ENCODE measurements at regions not wholly inside any gene's neighbourhood (a gene's known extent, or its start where the extent isn't known, plus 50 kb on each side); places are given as distances from the start of the nearest gene placed in this dataset.

GRCh38 chr4:127284236-127284635 lies 348.5 kb upstream of the INTU start:
- no peak for TF ChIP-seq PATZ1 (CRISPR knock-in tag; IDR thresholded peaks at IDR 0.05; ENCODE audit: borderline replicate concordance)
- TF ChIP-seq ARNTL (CRISPR knock-in tag; IDR thresholded peaks at IDR 0.05; ENCODE audit: borderline replicate concordance, low read depth): no peak
- TF ChIP-seq ZNF565 (CRISPR knock-in tag; conservative IDR thresholded peaks at IDR 0.05; ENCODE audit: low read depth): no peak
- TF ChIP-seq CREB5 (CRISPR knock-in tag; IDR thresholded peaks at IDR 0.05; ENCODE audit: low read depth): no peak
- no peak for TF ChIP-seq TCF4 (CRISPR knock-in tag; IDR thresholded peaks at IDR 0.05; ENCODE audit: borderline replicate concordance)
- no peak for TF ChIP-seq CSRNP3 (CRISPR knock-in tag; IDR thresholded peaks at IDR 0.05)
- TF ChIP-seq ISL1 (CRISPR knock-in tag; IDR thresholded peaks at IDR 0.05): no peak
- no peak for TF ChIP-seq RARB (CRISPR knock-in tag; IDR thresholded peaks at IDR 0.05)
- TF ChIP-seq ZNF70 (CRISPR knock-in tag; IDR thresholded peaks at IDR 0.05): no peak
- TF ChIP-seq BACH2 (CRISPR knock-in tag; IDR thresholded peaks at IDR 0.05; ENCODE audit: borderline replicate concordance): no peak
- no peak for TF ChIP-seq SNAI2 (CRISPR knock-in tag; IDR thresholded peaks at IDR 0.05)
- no peak for TF ChIP-seq ZC3H10 (CRISPR knock-in tag; IDR thresholded peaks at IDR 0.05)
- no peak for TF ChIP-seq PPARA (CRISPR knock-in tag; IDR thresholded peaks at IDR 0.05; ENCODE audit: borderline replicate concordance)
